GM12878 (cell line): ENCODE measurements at regions not wholly inside any gene's neighbourhood (a gene's known extent, or its start where the extent isn't known, plus 50 kb on each side); places are given as distances from the start of the nearest gene placed in this dataset.

Experiments
- ATAC-seq: fragments of 200-7000 bp; cut with Tn5 transposase; 3 replicates; pipeline ENCODE4 v1.9.1; 2020; ENCODE audit warnings: mild to moderate bottlenecking, moderate library complexity
- BruUV-seq: library from RNA; stranded (reverse); fragments of 400-500 nt; replicated peaks from 2 replicates; lab custom pipeline; 2021; lab: Mats Ljungman, UMichigan
- CTCF ChIA-PET: fragments of 300-600 bp; sonication (Branson Sonifier 250); formaldehyde crosslinking; extraction: SDS; loops from one replicate; lab custom pipeline; 2021; ENCODE audit warnings: inconsistent platforms; lab: Yijun Ruan, JAX
- POLR2A ChIA-PET: fragments of 350-600 bp; formaldehyde crosslinking; extraction: SDS; loops from one replicate; lab custom pipeline; 2021; ENCODE audit warnings: inconsistent platforms; lab: Charles Lee
- RAD21 ChIA-PET: fragments of 300-600 bp; sonication (Branson Sonifier 250); formaldehyde crosslinking; loops from one replicate; lab custom pipeline; 2023; ENCODE audit warnings: antibody characterized with exemption; ENCODE audit not compliant: unreplicated experiment; lab: Charles Lee
- SMC1A ChIA-PET: fragments of 300-600 bp; sonication (Branson Sonifier 250); formaldehyde crosslinking; loops from one replicate; lab custom pipeline; 2023; ENCODE audit not compliant: unreplicated experiment, uncharacterized antibody; lab: Charles Lee
- DNase-seq: peaks from one replicate; pipeline ENCODE4 v3.0.0-alpha.2; 2011; ENCODE audit warnings: low read depth, low spot score
- FAIRE-seq: peaks from 3 replicates; lab custom pipeline; 2011; peaks lifted over from hg19 to GRCh38; lab: Jason Lieb, UNC
- H2AFZ ChIP-seq: 2 replicates; pipeline ENCODE4 v1.6.0; 2011; ENCODE audit warnings: low read depth, low read length, control low read depth; ENCODE audit not compliant: control insufficient read depth
- H3K27ac ChIP-seq: 2 replicates; pipeline ENCODE4 v1.5.1; 2011; ENCODE audit warnings: control low read depth; ENCODE audit not compliant: control insufficient read depth, insufficient read depth
- H3K27me3 ChIP-seq, 2 experiments: replicated peaks in 1 of 2; 2 replicates each; pipeline versions ENCODE4 v1.6.0 to v1.6.1; 2011; ENCODE audit warnings: low read length in 1 of 2; ENCODE audit not compliant: control insufficient read depth in 2 of 2, insufficient read depth in 2 of 2
- H3K36me3 ChIP-seq, 2 experiments: 2 replicates each; pipeline ENCODE4 v1.5.1; 2011; ENCODE audit warnings: low read length in 1 of 2; ENCODE audit not compliant: control insufficient read depth in 2 of 2, insufficient read depth in 2 of 2
- H3K4me1 ChIP-seq: 2 replicates; pipeline ENCODE4 v1.6.1; 2011; ENCODE audit warnings: mild to moderate bottlenecking, low read length, moderate library complexity, mixed read lengths; ENCODE audit not compliant: control insufficient read depth, insufficient read depth
- H3K4me2 ChIP-seq: 2 replicates; pipeline ENCODE4 v1.6.0; 2011; ENCODE audit warnings: control low read depth; ENCODE audit not compliant: control insufficient read depth, insufficient read depth
- H3K4me3 ChIP-seq: fragments of 200-600 bp; sonication (generic); 2 replicates; pipeline ENCODE4 v1.5.1; 2016
- H3K79me2 ChIP-seq: 2 replicates; pipeline ENCODE4 v1.6.0; 2011; ENCODE audit warnings: low read length; ENCODE audit not compliant: control insufficient read depth, insufficient read depth
- H3K9ac ChIP-seq: 2 replicates; pipeline ENCODE4 v1.8.0; 2011; ENCODE audit warnings: low read length, control low read depth, mixed read lengths; ENCODE audit not compliant: control insufficient read depth, insufficient read depth
- H3K9me3 ChIP-seq: replicated peaks from 3 replicates; pipeline ENCODE4 v1.5.1; 2011; ENCODE audit warnings: mild to moderate bottlenecking, low read length; ENCODE audit not compliant: control insufficient read depth, insufficient read depth
- H4K20me1 ChIP-seq: 2 replicates; pipeline ENCODE4 v1.6.0; 2011; ENCODE audit not compliant: control insufficient read depth, insufficient read depth
- ATF7 ChIP-seq: fragments of 450-650 bp; IDR thresholded peaks from 2 replicates; pipeline ENCODE4 v1.6.1; 2016; ENCODE audit warnings: low read depth, mild to moderate bottlenecking
- BCL11A ChIP-seq: IDR thresholded peaks from 2 replicates; pipeline ENCODE4 v1.6.1; 2011; ENCODE audit warnings: low read depth, low read length
- CBX5 ChIP-seq: sonication (generic); IDR thresholded peaks from 2 replicates; pipeline ENCODE4 v1.6.1; 2016; ENCODE audit warnings: low read depth, moderate library complexity, mild to moderate bottlenecking, inconsistent platforms
- HDAC6 ChIP-seq: fragments of 200-600 bp; sonication (generic); IDR thresholded peaks from one replicate; pipeline ENCODE4 v1.8.0; 2017; ENCODE audit warnings: antibody characterized with exemption; ENCODE audit not compliant: unreplicated experiment
- MYC ChIP-seq: IDR thresholded peaks from 2 replicates; pipeline ENCODE4 v1.6.1; 2011; ENCODE audit warnings: mild to moderate bottlenecking, low read length, moderate library complexity, inconsistent platforms; ENCODE audit not compliant: insufficient read depth, insufficient replicate concordance, insufficient read length, severe bottlenecking
- REST ChIP-seq: IDR thresholded peaks from 2 replicates; pipeline ENCODE4 v1.6.1; 2012; ENCODE audit warnings: mild to moderate bottlenecking, low read depth, low read length
- SRF ChIP-seq, 2 experiments: IDR thresholded peaks; 2 replicates each; pipeline ENCODE4 v1.6.1; 2011; ENCODE audit warnings: low read depth in 2 of 2, low read length in 2 of 2, mild to moderate bottlenecking in 1 of 2, moderate library complexity in 1 of 2
- TCF7 ChIP-seq: IDR thresholded peaks from 2 replicates; pipeline ENCODE4 v1.6.1; 2014; ENCODE audit warnings: antibody characterized with exemption, borderline replicate concordance
- ZNF622 ChIP-seq: fragments of 450-650 bp; IDR thresholded peaks from 2 replicates; pipeline ENCODE4 v1.6.1; 2017; ENCODE audit warnings: mild to moderate bottlenecking, inconsistent platforms
- WGBS: methylation state at CpG from one replicate; pipeline ENCODE4 v1.1.6; 2016; ENCODE audit warnings: low lambda C conversion rate; ENCODE audit not compliant: insufficient replicate concordance, insufficient coverage; ENCODE audit errors: missing lambda C conversion rate; 5-methylcytosine and 5-hydroxymethylcytosine counted together
- in situ Hi-C: fragments of 300-500 bp; cut with MboI; formaldehyde crosslinking; loops from 9 replicates; pipeline ENCODE4 v1.14.3; 2018; ENCODE audit warnings: mixed read lengths
- intact Hi-C: fragments of 100-400 bp; cut with micrococcal nuclease; formaldehyde crosslinking; loops from one replicate; pipeline ENCODE4 v1.14.2; 2022; ENCODE audit not compliant: unreplicated experiment
- TF ChIP-seq, protein P1 (sequence below): fragments of 450-650 bp; IDR thresholded peaks from 2 replicates; pipeline ENCODE4 v1.6.1; 2016; ENCODE audit warnings: mild to moderate bottlenecking, moderate library complexity, borderline replicate concordance

DNA sequence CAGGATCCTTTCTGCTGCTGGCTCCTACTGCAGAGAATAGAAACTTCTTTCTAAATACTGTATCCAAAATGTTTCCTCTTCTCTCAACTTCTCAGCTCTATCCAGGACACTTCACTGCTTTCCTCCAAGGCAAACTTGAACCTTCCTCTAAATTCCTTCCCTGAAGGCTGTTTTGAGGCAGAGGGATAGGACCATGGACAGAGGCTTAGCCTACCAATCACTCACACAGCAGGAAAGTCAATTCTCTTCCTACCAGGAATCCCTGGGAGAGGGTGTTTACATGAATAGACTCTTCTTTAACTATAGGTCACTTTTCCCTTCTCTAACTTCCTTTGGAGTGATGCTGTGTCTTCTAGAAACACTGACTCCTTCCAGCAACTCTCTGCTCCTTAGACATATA lies 115.6 kb upstream of the MKLN1 start:
- ChIA-PET POLR2A (no interaction called here), RAD21 (no interaction called here), CTCF (no interaction called here), SMC1A (no interaction called here)
- TF ChIP-seq TCF7 (no peak), REST (peak; percentile 81)
- FAIRE-seq: no peak
- no peak overlapping the region for H3K9ac ChIP-seq
- no peak overlapping the region for H3K4me3 ChIP-seq
- no peak for ATAC-seq
- in situ Hi-C loops (no loop called here), intact Hi-C loops (no loop called here)
- H3K4me2 ChIP-seq: no peak overlapping the region
- no peak overlapping the region for H3K27ac ChIP-seq
- no peaks in the 10 kb centered on the region for H4K20me1 ChIP-seq
- no peak for DNase-seq
- BruUV-seq: no TSS peak
- no peaks in the 10 kb centered on the region for H3K79me2 ChIP-seq
- H3K36me3 ChIP-seq: no peaks in the 10 kb centered on the region
- H3K27me3 ChIP-seq: no peaks in the 10 kb centered on the region
- H2AFZ ChIP-seq: no peak overlapping the region
- H3K4me1 ChIP-seq: no peaks in the 10 kb centered on the region
- no peaks in the 10 kb centered on the region for H3K9me3 ChIP-seq

- RAD21 ChIA-PET: interaction anchor here (1.0 to 3.1 kb wide), 7 partner anchors 10 to 112 kb away, joined by 3 to 18 read pairs (median 4); no protein-coding TSS in a partner anchor
- Histone ChIP-seq H3K36me3 (no peaks in the 10 kb centered on the region), H3K9me3 (no peaks in the 10 kb centered on the region; the same call in 2 of the 3 replicates), H3K27me3 (no peaks in the 10 kb centered on the region), H3K79me2 (no peaks in the 10 kb centered on the region), H3K4me1 (peaks cover 18% of the 10 kb centered on the region), H2AFZ (0 out of 2 replicates have a peak overlapping the region, but pooled peaks have one; percentile 8), H3K4me3 (no peak overlapping the region), H3K27ac (peak overlapping the region; percentile 22; the same call in 1 of the 2 replicates), H4K20me1 (no peaks in the 10 kb centered on the region), H3K9ac (no peak overlapping the region), H3K4me2 (peak overlapping the region; percentile 53)
- POLR2A ChIA-PET: interaction anchor here (0.7 kb wide), 1 partner anchor 33 kb away, joined by 3 read pairs; no protein-coding TSS in a partner anchor
- SMC1A ChIA-PET: interaction anchor here (1.0 to 1.6 kb wide), 5 partner anchors 13 to 106 kb away, joined by 3 to 5 read pairs (median 4); no protein-coding TSS in a partner anchor
- FAIRE-seq (peak; percentile 7), ATAC-seq (peak; percentile 91), DNase-seq (peak; percentile 47)
- CTCF ChIA-PET: interaction anchor here (0.9 kb wide), 1 partner anchor 12 kb away, joined by 4 read pairs; no protein-coding TSS in a partner anchor
- WGBS: 63% methylated on average over 3 of the region's 3 CpGs
- intact Hi-C loops (loop anchor here (2.0 kb wide), 2 partner anchors 30 to 94 kb away; no protein-coding TSS in a partner anchor), in situ Hi-C loops (no loop called here)
- BruUV-seq: no TSS peak
- TF ChIP-seq HDAC6: no peak
- TF ChIP-seq BCL11A: peak; percentile 60; the same call in 1 of the 2 replicates
- no peak for TF ChIP-seq ZNF622
- TF ChIP-seq, protein P1, sequence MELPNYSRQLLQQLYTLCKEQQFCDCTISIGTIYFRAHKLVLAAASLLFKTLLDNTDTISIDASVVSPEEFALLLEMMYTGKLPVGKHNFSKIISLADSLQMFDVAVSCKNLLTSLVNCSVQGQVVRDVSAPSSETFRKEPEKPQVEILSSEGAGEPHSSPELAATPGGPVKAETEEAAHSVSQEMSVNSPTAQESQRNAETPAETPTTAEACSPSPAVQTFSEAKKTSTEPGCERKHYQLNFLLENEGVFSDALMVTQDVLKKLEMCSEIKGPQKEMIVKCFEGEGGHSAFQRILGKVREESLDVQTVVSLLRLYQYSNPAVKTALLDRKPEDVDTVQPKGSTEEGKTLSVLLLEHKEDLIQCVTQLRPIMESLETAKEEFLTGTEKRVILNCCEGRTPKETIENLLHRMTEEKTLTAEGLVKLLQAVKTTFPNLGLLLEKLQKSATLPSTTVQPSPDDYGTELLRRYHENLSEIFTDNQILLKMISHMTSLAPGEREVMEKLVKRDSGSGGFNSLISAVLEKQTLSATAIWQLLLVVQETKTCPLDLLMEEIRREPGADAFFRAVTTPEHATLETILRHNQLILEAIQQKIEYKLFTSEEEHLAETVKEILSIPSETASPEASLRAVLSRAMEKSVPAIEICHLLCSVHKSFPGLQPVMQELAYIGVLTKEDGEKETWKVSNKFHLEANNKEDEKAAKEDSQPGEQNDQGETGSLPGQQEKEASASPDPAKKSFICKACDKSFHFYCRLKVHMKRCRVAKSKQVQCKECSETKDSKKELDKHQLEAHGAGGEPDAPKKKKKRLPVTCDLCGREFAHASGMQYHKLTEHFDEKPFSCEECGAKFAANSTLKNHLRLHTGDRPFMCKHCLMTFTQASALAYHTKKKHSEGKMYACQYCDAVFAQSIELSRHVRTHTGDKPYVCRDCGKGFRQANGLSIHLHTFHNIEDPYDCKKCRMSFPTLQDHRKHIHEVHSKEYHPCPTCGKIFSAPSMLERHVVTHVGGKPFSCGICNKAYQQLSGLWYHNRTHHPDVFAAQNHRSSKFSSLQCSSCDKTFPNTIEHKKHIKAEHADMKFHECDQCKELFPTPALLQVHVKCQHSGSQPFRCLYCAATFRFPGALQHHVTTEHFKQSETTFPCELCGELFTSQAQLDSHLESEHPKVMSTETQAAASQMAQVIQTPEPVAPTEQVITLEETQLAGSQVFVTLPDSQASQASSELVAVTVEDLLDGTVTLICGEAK: no peak
- TF ChIP-seq ATF7: peak; percentile 71
- TF ChIP-seq SRF (IDR thresholded peaks at IDR 0.05; ENCODE audit: low read depth in 2 of 2, low read length in 2 of 2): no peak
- TF ChIP-seq MYC: no peak
- TF ChIP-seq CBX5: no peak
Observed at GRCh38 chr7:131218727-131219128, 108.9 kb upstream of the MKLN1 start.
